Parathyroid adenoma (tissue), 2 donors: ENCODE measurements at regions not wholly inside any gene's neighbourhood (a gene's known extent, or its start where the extent isn't known, plus 50 kb on each side); places are given as distances from the start of the nearest gene placed in this dataset.

Experiments
- H2AFZ ChIP-seq: fragments of 300-600 bp; sonication (generic); one replicate; pipeline ENCODE4 v1.7.0; 2017; ENCODE audit warnings: antibody characterized with exemption, mild to moderate bottlenecking
- H3K27ac ChIP-seq: fragments of 300-600 bp; sonication (generic); one replicate; pipeline ENCODE4 v1.7.0; 2017
- H3K27me3 ChIP-seq: fragments of 300-600 bp; sonication (generic); one replicate; pipeline ENCODE4 v1.7.0; 2017; ENCODE audit warnings: low read length; ENCODE audit not compliant: control insufficient read depth, insufficient read depth
- H3K36me3 ChIP-seq: fragments of 300-600 bp; sonication (generic); one replicate; pipeline ENCODE4 v1.7.0; 2017; ENCODE audit warnings: low read length; ENCODE audit not compliant: control insufficient read depth, insufficient read depth
- H3K4me1 ChIP-seq: fragments of 300-600 bp; sonication (generic); one replicate; pipeline ENCODE4 v1.7.0; 2017; ENCODE audit warnings: control low read depth
- H3K4me2 ChIP-seq: fragments of 300-600 bp; sonication (generic); one replicate; pipeline ENCODE4 v1.7.0; 2017; ENCODE audit warnings: low read length
- H3K4me3 ChIP-seq: fragments of 300-600 bp; sonication (generic); one replicate; pipeline ENCODE4 v1.7.0; 2017; ENCODE audit warnings: low read depth, low read length
- H3K79me2 ChIP-seq: fragments of 300-600 bp; sonication (generic); one replicate; pipeline ENCODE4 v1.7.0; 2017; ENCODE audit warnings: control low read depth
- H3K9ac ChIP-seq: fragments of 300-600 bp; sonication (generic); one replicate; pipeline ENCODE4 v1.7.0; 2017; ENCODE audit warnings: mild to moderate bottlenecking
- H3K9me3 ChIP-seq: fragments of 300-600 bp; sonication (generic); one replicate; pipeline ENCODE4 v1.7.0; 2017; ENCODE audit warnings: low read length; ENCODE audit not compliant: control insufficient read depth
- CTCF ChIP-seq: fragments of 300-600 bp; sonication (generic); IDR thresholded peaks from one replicate; pipeline ENCODE4 v1.7.0; 2017; ENCODE audit warnings: antibody characterized with exemption, mild to moderate bottlenecking
- donor health status: primary hyperparathyroidism.

GRCh38 chr13:78802912-78803311, 144.0 kb upstream of the OBI1 start:
- Histone ChIP-seq H2AFZ (no peak overlapping the region), H3K79me2 (no peaks in the 10 kb centered on the region), H3K27me3 (no peaks in the 10 kb centered on the region), H3K4me1 (no peaks in the 10 kb centered on the region), H3K4me2 (no peak overlapping the region), H3K4me3 (no peak overlapping the region), H3K36me3 (no peaks in the 10 kb centered on the region), H3K9me3 (no peaks in the 10 kb centered on the region), H3K9ac (no peak overlapping the region), H3K27ac (no peak overlapping the region)
- TF ChIP-seq CTCF: no peak

- H3K4me1 ChIP-seq: no peaks in the 10 kb centered on the region
- TF ChIP-seq CTCF: no peak
- no peak overlapping the region for H2AFZ ChIP-seq
- H3K4me3 ChIP-seq: no peak overlapping the region
- no peak overlapping the region for H3K4me2 ChIP-seq
- H3K27ac ChIP-seq: no peak overlapping the region
- no peaks in the 10 kb centered on the region for H3K36me3 ChIP-seq
- H3K9ac ChIP-seq: no peak overlapping the region
- H3K79me2 ChIP-seq: no peaks in the 10 kb centered on the region
- no peaks in the 10 kb centered on the region for H3K9me3 ChIP-seq
- no peaks in the 10 kb centered on the region for H3K27me3 ChIP-seq
Observed at GRCh38 chr13:78787190-78787589, 128.2 kb upstream of the OBI1 start.

GRCh38 chr13:78786459-78786858, 127.5 kb upstream of the OBI1 start:
- Histone ChIP-seq H3K9me3 (no peaks in the 10 kb centered on the region), H3K36me3 (no peaks in the 10 kb centered on the region), H3K79me2 (no peaks in the 10 kb centered on the region), H3K4me2 (no peak overlapping the region), H3K27ac (no peak overlapping the region), H3K9ac (no peak overlapping the region), H2AFZ (no peak overlapping the region), H3K4me3 (no peak overlapping the region), H3K4me1 (no peaks in the 10 kb centered on the region), H3K27me3 (no peaks in the 10 kb centered on the region)
- TF ChIP-seq CTCF: no peak

GRCh38 chr13:78785764-78786163, 126.8 kb upstream of the OBI1 start:
- no peak overlapping the region for H3K4me3 ChIP-seq
- H3K4me2 ChIP-seq: no peak overlapping the region
- no peaks in the 10 kb centered on the region for H3K27me3 ChIP-seq
- no peaks in the 10 kb centered on the region for H3K79me2 ChIP-seq
- H3K36me3 ChIP-seq: no peaks in the 10 kb centered on the region
- TF ChIP-seq CTCF: no peak
- no peaks in the 10 kb centered on the region for H3K9me3 ChIP-seq
- no peak overlapping the region for H3K9ac ChIP-seq
- H2AFZ ChIP-seq: no peak overlapping the region
- H3K4me1 ChIP-seq: no peaks in the 10 kb centered on the region
- no peak overlapping the region for H3K27ac ChIP-seq

GRCh38 chr13:78784014-78784750, 125.2 kb upstream of the OBI1 start:
- Histone ChIP-seq H3K27me3 (no peaks in the 10 kb centered on the region), H2AFZ (no peak overlapping the region), H3K9ac (no peak overlapping the region), H3K79me2 (no peaks in the 10 kb centered on the region), H3K4me1 (no peaks in the 10 kb centered on the region), H3K36me3 (no peaks in the 10 kb centered on the region), H3K9me3 (no peaks in the 10 kb centered on the region), H3K4me3 (no peak overlapping the region), H3K4me2 (no peak overlapping the region), H3K27ac (no peak overlapping the region)
- no peak for TF ChIP-seq CTCF
